HG02840 (cell line): ENCODE measurements at regions not wholly inside any gene's neighbourhood (a gene's known extent, or its start where the extent isn't known, plus 50 kb on each side); places are given as distances from the start of the nearest gene placed in this dataset.
"Not testable (repeated sequence)": the region's sequence is repeated elsewhere in the genome, so short reads cannot be mapped to it uniquely, and the experiment has no call there.

Experiments
- ATAC-seq: cut with Tn5 transposase; IDR thresholded peaks from one replicate; pipeline ENCODE4 v1.9.1; 2021; ENCODE audit warnings: mild to moderate bottlenecking, moderate library complexity, moderate number of reproducible peaks; ENCODE audit not compliant: unreplicated experiment, low FRiP score

DNA sequence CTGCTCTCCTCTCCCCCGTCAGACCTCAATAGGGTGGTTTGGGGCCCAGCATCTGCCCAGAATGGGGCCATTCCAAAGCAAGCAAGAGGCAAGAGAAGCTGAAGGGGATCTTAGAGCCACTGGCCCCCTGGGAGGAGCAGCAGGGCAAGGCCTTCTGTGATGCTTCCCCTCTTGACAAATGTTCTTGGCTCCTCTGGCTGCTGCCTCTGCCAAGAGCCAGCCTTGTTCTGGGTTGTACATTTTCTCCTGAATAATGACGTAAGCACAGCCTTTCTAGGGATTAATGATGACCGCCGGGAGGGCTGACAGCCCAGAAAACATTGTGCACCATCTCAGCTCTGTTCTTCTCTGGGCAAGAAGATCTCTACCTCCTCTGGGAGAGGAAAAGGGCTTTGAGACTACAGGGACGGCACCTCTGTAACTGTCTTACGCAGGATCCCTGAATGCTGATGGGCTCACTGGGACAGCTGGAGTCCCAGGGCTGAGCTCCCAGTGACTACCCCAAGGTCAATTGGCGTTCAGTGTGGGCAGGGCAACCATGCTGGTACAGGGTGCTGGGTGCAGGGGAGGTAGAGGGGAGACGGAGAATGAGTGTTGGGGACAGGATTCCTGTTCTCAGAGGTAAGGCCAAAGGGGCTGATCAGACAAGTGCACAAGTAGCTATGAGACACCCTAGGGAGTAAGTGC is 253.3 kb downstream of the FAM43A start:
- ATAC-seq = no peak

DNA sequence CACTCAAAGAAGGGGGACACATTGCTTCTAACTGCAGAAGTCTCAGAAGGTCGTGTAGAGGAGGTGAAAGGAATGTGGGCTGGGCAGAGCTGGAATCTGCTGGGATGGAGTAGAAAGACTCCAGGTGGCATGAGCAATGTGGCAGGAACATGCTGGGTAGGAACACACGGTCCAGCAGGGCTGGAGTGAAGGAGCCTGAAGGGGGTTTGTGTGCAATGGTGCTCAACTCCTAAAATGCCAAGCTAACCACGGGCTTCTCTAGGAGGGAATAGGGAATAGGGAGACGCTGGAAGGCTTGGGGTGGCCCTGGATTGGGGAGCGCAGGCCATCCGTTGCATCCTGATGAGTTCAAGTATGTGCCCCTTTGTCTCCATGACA is 253.8 kb downstream of the FAM43A start:
- no peak for ATAC-seq

DNA sequence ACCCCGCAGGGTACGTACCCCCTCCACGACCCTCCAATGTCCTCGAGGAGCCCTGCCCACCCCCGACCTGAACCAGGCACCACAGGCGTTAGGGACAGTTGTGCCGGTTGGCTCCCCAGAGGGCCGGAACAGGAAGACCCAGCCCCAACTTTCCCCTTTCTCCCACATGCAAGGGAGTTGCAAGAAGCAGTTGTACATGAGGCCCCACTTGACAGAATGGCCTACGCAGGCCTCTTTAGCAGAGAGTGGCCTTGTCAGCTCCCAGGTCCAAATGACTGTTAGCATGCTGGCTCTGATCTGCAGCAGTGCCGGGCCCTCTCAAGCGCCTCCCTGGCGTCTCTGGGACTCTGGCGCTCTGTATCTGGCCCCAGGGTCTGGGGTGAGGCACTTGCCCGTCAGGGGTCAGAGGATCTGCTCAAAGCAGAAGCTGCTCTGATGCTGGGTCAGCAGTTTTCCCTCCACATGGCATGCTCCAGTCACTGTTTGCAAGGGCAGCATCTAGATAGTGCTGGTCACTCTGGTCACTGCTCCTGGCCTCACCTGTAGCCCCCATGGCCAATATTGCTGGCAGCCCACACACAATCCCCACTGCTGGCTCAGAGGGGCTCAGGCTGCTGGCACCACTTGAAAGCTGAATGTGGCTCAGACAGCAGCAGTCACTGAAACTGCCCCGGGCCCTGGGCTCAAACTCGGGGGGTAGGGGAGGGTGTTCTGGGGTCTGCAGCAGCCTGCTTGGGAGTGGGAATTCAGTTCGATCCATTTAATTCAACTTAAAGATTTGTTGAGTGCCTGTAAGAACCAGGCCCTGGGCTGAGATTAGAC is 254.5 kb downstream of the FAM43A start:
- no peak for ATAC-seq

- ATAC-seq = no peak
These were observed 255.8 kb downstream of the FAM43A start for GRCh38 chr3:194941360-194941955.

DNA sequence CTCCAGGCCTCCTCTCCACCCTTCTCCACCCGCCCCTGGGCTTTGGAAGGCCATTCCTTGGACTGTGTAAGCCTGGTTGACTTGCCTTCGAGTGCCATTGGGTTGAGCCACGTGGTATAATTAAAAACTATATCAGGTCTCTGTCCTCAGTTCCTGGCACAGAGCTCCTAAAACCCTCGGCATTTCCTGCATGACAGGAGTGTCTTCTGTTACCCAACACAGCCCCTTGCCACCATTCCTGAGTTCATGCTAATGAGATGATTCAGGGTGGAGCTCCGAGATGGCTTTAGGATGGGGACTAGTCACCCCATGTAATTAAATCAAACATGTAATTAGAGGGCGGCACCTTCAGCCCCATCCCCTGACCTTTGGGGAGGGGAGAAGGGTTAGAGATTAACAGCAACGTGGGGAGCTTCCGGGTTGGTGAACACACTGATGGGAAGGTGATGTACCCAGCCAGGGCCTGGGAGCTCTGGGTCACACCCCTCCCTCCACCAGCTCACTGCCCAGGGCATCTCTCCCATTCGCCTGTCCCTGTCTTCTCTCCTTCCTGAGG is 256.4 kb downstream of the FAM43A start:
- ATAC-seq = no peak

- no peak for ATAC-seq
These were observed 258.8 kb downstream of the FAM43A start for GRCh38 chr3:194944526-194944925.

- ATAC-seq = no peak
These were observed 259.8 kb downstream of the FAM43A start for GRCh38 chr3:194945508-194945907.

GRCh38 chr3:194946091-194946490 is 260.4 kb downstream of the FAM43A start:
- no peak for ATAC-seq

- ATAC-seq = no peak
These were observed 263.9 kb downstream of the FAM43A start for GRCh38 chr3:194949592-194949991.

- ATAC-seq = no peak
These were observed 265.4 kb downstream of the FAM43A start for GRCh38 chr3:194950906-194951628.

DNA sequence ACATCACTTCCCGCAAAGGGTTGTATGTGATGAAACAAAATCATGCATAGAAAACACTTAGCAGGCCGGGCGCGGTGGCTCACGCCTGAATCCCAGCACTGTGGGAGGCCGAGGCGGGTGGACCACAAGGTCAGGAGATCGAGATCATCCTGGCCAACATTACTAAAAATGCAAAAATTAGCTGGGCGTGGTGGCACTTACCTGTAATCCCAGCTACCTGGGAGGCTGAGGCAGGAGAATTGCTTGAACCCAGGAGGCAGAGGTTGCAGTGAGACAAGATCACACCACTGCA is 265.9 kb downstream of the FAM43A start:
- ATAC-seq = not testable (repeated sequence)

DNA sequence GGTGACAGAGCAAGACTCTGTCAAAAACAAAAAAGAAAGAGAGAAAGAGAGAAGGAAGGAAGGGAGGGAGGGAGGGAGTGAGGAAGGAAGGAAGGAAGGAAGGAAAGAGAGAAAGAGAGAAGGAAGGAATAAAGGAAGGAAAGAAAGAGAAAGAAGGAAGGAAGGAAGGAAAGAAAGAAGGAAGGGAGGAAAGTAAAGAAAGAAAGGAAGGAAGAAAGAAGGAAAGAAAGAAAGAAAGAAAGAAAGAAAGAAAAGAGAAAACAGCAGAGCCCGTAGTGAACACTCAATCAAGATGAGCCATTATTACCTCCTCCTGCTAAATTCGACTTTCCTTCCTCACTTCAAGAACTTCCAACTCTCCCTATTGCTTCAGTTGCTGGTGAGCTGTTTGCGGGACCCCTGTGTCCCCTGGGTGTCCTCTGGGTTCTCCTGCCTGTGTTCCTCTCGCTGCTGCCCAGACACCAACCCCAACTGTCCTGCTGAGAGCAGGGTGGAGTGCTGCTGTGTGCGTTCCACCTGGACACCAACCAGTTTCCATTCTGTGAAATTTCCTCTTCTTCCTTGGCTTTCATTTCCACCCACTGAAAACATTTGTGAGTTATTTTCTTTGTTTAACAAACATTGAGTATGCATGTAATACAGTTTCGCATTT is 266.4 kb downstream of the FAM43A start:
- no peak for ATAC-seq

DNA sequence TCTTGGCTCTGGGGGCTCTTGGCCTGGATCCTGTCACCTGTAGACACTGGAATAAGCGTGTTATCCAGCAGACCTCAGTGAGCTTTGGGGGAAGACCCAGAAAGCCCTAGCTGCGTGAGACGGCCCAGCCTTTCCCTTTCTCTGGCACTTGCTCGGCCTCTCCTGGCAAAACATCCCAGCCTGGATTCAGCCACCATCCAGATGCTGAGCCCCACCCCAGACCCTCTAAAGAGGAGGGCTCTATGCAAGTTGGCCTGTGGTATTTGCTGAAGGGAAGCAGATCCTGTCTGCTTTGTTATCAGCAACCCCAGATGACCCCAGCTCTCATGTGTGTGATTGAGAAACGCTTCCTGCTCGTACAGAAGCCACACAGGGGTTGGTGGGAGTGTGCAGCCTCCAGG is 267.2 kb downstream of the FAM43A start:
- ATAC-seq = no peak

GRCh38 chr3:194953291-194953690 is 267.6 kb downstream of the FAM43A start:
- no peak for ATAC-seq

DNA sequence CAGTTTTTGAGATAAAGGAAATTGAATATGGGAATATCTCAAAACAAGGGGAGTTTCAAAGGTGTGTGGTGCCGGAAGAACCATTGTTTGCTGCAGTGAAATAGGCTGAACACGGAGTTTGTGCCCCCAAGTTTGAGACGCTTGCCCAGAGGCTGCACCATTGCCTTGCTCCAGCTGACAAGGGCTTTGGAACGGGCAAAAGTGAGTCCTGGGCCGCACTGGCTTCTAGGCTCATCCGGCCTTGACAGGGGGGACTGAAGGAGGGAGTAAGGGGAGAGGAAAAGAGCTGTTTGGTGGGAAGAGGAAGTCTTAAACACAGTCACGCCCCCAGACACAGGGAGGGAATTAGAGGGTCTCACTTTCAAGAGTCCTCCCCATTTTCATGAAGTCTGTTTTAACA is 269.9 kb downstream of the FAM43A start:
- no peak for ATAC-seq

- ATAC-seq = no peak
These were observed 270.5 kb downstream of the FAM43A start for GRCh38 chr3:194955979-194956696.

- ATAC-seq = no peak
These were observed 271.2 kb downstream of the FAM43A start for GRCh38 chr3:194956697-194957396.

GRCh38 chr3:194957743-194958240 is 272.1 kb downstream of the FAM43A start:
- no peak for ATAC-seq

GRCh38 chr3:194959217-194959616 is 273.5 kb downstream of the FAM43A start:
- no peak for ATAC-seq
